ENCODE measurements at regions not wholly inside any gene's neighbourhood (a gene's known extent, or its start where the extent isn't known, plus 50 kb on each side); places are given as distances from the start of the nearest gene placed in this dataset.

- TF ChIP-seq CTCF (IDR thresholded peaks at IDR 0.05): no peak
- no peak for TF ChIP-seq POLR2A (IDR thresholded peaks at IDR 0.05)
These were observed 209.0 kb downstream of the ACTR3B start for GRCh38 chr7:152968514-152968913.

GRCh38 chr7:152969335-152969734, 209.8 kb downstream of the ACTR3B start:
- whole genome bisulfite sequencing (ENCODE audit: insufficient coverage, low coverage, low lambda C conversion rate, missing lambda C conversion rate): 54% methylated on average over 1 of the region's 1 CpG
- H3K4me3 ChIP-seq: no peak overlapping the region
- no peaks in the 10 kb centered on the region for H3K9me3 ChIP-seq
- DNase-seq: no peak
- H3K27ac ChIP-seq: no peak overlapping the region
- H3K4me1 ChIP-seq: no peaks in the 10 kb centered on the region
- intact Hi-C loops (cut with DNase I): no loop called here
- TF ChIP-seq CTCF (IDR thresholded peaks at IDR 0.05) (no peak), POLR2A (IDR thresholded peaks at IDR 0.05) (no peak)
- no peak for ATAC-seq
- no peaks in the 10 kb centered on the region for H3K27me3 ChIP-seq
- no peaks in the 10 kb centered on the region for H3K36me3 ChIP-seq

More at GRCh38 chr7:152968514-152968913, 209.0 kb downstream of the ACTR3B start:
- H3K4me1 ChIP-seq: no peaks in the 10 kb centered on the region
- H3K36me3 ChIP-seq: no peaks in the 10 kb centered on the region
- ATAC-seq (no peak), DNase-seq (no peak)
- intact Hi-C loops (cut with DNase I): no loop called here
- no peak overlapping the region for H3K27ac ChIP-seq
- no peaks in the 10 kb centered on the region for H3K27me3 ChIP-seq
- no peaks in the 10 kb centered on the region for H3K9me3 ChIP-seq
- no peak overlapping the region for H3K4me3 ChIP-seq
- 79% methylated on average over 3 of the region's 3 CpGs for WGBS (ENCODE audit: insufficient coverage, low coverage, low lambda C conversion rate, missing lambda C conversion rate)

GRCh38 chr7:152969839-152970238, 210.3 kb downstream of the ACTR3B start:
- H3K9me3 ChIP-seq: no peaks in the 10 kb centered on the region
- H3K27ac ChIP-seq: no peak overlapping the region
- intact Hi-C loops (cut with DNase I): no loop called here
- no peaks in the 10 kb centered on the region for H3K4me1 ChIP-seq
- no peaks in the 10 kb centered on the region for H3K36me3 ChIP-seq
- no peaks in the 10 kb centered on the region for H3K27me3 ChIP-seq
- DNase-seq (no peak), ATAC-seq (no peak)
- 44% methylated on average over 1 of the region's 1 CpG for WGBS (ENCODE audit: insufficient coverage, low coverage, low lambda C conversion rate, missing lambda C conversion rate)
- TF ChIP-seq CTCF (IDR thresholded peaks at IDR 0.05): no peak
- no peak for TF ChIP-seq POLR2A (IDR thresholded peaks at IDR 0.05)
- H3K4me3 ChIP-seq: no peak overlapping the region

GRCh38 chr7:152970481-152970880, 210.9 kb downstream of the ACTR3B start:
- DNase-seq (no peak), ATAC-seq (no peak)
- 32% methylated on average over 4 of the region's 5 CpGs for WGBS (ENCODE audit: insufficient coverage, low coverage, low lambda C conversion rate, missing lambda C conversion rate)
- TF ChIP-seq CTCF (IDR thresholded peaks at IDR 0.05): no peak
- TF ChIP-seq POLR2A (IDR thresholded peaks at IDR 0.05): no peak
- intact Hi-C loops (cut with DNase I): no loop called here
- Histone ChIP-seq H3K27me3 (no peaks in the 10 kb centered on the region), H3K4me3 (no peak overlapping the region), H3K9me3 (no peaks in the 10 kb centered on the region), H3K4me1 (no peaks in the 10 kb centered on the region), H3K27ac (no peak overlapping the region), H3K36me3 (no peaks in the 10 kb centered on the region)

- 10% methylated on average over 3 of the region's 3 CpGs for WGBS (ENCODE audit: insufficient coverage, low coverage, low lambda C conversion rate, missing lambda C conversion rate)
- DNase-seq (peak in 1 of 3 donors; percentile 45), ATAC-seq (peak in 2 of 4 donors; percentile 43 to 80)
- Histone ChIP-seq H3K36me3 (no peaks in the 10 kb centered on the region), H3K4me3 (no peak overlapping the region), H3K9me3 (no peaks in the 10 kb centered on the region), H3K4me1 (no peaks in the 10 kb centered on the region), H3K27me3 (no peaks in the 10 kb centered on the region), H3K27ac (no peak overlapping the region)
- intact Hi-C loops (cut with DNase I): no loop called here
- TF ChIP-seq POLR2A (IDR thresholded peaks at IDR 0.05) (no peak), CTCF (IDR thresholded peaks at IDR 0.05) (no peak)
These were observed 215.0 kb downstream of the ACTR3B start for GRCh38 chr7:152974577-152974976.
